ENCODE measurements at regions not wholly inside any gene's neighbourhood (a gene's known extent, or its start where the extent isn't known, plus 50 kb on each side); places are given as distances from the start of the nearest gene placed in this dataset.
"Not testable (repeated sequence)": the region's sequence is repeated elsewhere in the genome, so short reads cannot be mapped to it uniquely, and the experiment has no call there.

- peaks cover 6% of the 10 kb centered on the region for H3K27me3 Mint-ChIP-seq (ENCODE audit: low read depth)
- no peaks in the 10 kb centered on the region for H3K36me3 Mint-ChIP-seq (ENCODE audit: low read depth)
- H3K27ac Mint-ChIP-seq, result no peak overlapping the region
- H3K4me1 Mint-ChIP-seq (ENCODE audit: low read depth), result peaks cover 9% of the 10 kb centered on the region
- no peaks in the 10 kb centered on the region for H3K9me3 Mint-ChIP-seq
- H3K4me3 Mint-ChIP-seq, result no peak overlapping the region
Measured at GRCh38 chr6:33507261-33507660, 52.9 kb downstream of the ZBTB9 start.

DNA sequence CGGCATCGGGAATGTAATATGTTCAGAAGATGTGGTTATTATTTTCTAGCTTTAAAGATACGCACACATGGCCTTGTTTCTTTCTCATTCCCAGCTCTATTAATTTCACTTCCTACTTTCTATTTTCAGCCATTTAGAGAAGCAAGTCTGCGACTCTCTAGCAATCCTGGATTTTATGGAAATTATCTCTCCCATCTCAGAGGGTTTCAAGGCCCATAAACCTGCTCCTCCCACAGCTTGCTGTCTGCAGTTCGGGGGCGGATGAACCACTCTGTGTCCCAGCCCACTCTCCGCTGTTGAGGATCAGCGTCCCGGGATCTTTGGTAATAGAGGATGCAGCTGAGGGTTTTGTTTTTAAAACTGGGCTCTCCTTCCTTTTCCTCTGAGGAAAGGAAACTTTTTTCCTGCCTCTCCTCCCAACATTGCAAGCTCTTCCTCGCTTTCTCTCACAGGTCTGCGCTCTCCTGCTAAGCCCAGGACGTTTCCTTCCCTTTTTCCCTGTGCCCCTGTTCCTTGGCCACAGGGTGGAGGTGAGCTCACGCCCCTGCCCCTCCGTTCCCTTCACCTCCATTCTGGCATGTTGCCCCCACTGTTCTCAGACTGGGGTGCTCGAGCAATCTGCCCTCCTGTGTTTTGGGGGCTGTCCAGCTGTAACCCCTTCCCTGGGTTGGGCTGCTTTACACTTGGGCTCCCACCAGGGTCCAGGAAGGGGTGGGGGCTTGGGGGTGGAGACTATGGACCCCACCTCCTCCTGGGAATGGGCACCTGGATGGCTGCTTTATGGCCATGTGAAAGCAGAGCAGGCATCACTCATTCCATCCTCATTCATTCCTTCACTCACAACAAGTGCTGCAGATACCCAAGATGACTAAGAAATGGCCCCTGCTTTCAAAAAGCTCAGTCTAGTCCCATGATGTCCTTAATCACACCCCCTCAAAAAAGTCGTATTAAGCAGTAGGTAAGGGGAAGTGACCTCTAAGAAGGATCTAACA lies 54.9 kb downstream of the ZBTB9 start:
- no peaks in the 10 kb centered on the region for H3K9me3 Mint-ChIP-seq
- peak overlapping the region; percentile 14 for H3K27ac Mint-ChIP-seq
- H3K27me3 Mint-ChIP-seq (ENCODE audit: low read depth), result peaks cover 19% of the 10 kb centered on the region
- no peak overlapping the region for H3K4me3 Mint-ChIP-seq
- peaks cover 11% of the 10 kb centered on the region for H3K4me1 Mint-ChIP-seq (ENCODE audit: low read depth)
- H3K36me3 Mint-ChIP-seq (ENCODE audit: low read depth), result no peaks in the 10 kb centered on the region

DNA sequence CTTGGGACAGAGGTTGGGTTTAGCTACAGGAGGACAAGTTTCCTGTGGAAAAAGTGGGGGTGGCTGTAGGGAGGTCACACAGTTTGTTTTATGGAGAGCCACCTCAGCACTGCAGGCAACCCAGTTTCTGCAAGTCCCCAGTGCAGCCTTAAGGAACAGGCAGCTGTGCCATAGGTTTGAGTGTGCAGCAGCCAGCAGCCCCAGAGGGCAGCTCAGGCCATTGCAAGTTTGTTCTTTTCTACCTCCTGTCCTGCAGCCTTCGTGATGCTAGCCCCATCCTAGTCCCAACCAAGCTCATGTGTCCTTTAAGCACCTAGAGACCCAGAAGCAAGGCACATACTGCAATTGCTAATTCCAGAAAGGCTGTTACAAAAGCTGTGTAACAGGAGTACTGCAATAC lies 58.8 kb downstream of the ZBTB9 start:
- no peaks in the 10 kb centered on the region for H3K36me3 Mint-ChIP-seq (ENCODE audit: low read depth)
- H3K9me3 Mint-ChIP-seq, result no peaks in the 10 kb centered on the region
- no peak overlapping the region for H3K27ac Mint-ChIP-seq
- H3K4me3 Mint-ChIP-seq, result no peak overlapping the region
- peaks cover 27% of the 10 kb centered on the region for H3K27me3 Mint-ChIP-seq (ENCODE audit: low read depth)
- H3K4me1 Mint-ChIP-seq (ENCODE audit: low read depth), result peaks cover 11% of the 10 kb centered on the region

DNA sequence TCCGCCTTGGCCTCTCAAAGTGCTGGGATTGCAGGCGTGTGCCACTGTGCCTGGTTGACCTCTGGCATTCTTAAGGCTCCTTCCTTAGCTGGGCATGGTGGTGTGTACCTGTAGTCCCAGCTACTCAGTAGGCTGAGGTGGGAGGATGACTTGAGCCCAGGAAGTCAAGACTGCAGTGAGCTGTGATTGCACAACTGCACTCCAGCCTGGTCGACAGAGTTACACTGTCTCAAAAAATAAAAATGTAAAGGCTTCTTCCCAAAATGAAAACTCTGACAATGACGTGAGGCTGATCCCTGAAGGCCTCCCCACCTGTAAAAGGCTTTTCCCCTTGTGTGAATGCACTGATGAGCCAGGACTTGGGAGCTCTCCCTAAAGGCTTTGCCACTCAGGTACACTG lies 62.4 kb downstream of the ZBTB9 start:
- Mint-ChIP-seq H3K9me3 (no peaks in the 10 kb centered on the region), H3K36me3 (ENCODE audit: low read depth) (no peaks in the 10 kb centered on the region), H3K27me3 (ENCODE audit: low read depth) (peaks cover 30% of the 10 kb centered on the region), H3K27ac (no peak overlapping the region), H3K4me3 (no peak overlapping the region), H3K4me1 (ENCODE audit: low read depth) (peaks cover 6% of the 10 kb centered on the region)

DNA sequence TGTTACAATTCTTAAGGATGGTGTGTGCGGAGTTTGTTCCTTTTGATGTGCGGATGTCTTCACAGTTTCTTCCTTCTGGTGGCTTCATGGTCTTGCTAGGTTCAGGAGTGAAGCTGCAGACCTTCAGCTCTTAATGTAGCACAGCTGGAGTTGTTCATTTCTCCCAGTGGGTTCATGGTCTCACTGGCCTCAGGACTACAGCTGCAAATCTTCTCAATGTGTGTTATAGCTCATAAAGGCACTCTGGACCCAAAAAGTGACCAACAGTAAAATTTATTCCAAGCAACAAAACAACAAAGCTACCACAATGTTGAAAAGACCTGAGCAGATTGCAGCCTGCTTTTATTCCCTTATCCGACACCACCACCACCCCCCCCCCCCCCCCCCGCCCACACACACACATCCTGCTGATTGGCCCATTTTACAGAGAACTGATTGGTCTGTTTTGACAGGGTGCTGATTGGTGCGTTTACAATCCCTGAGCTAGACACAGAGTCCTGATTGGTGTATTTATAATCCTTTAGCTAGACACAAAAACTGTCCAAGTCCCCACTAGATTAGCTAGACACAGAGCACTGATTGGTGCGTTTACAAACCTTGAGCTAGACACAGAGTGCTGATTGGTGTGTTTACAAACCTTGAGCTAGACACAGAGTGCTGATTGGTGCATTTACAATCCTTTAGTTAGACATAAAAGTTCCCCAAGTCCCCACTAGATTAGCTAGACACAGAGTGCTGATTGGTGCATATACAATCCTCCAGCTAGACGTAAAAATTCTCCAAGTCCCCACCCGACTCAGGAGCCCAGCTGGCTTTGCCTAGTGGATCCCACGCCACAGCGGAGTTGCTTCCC lies 59.2 kb downstream of the BAK1 start:
- H3K27ac Mint-ChIP-seq; H3K9me3 Mint-ChIP-seq; H3K36me3 Mint-ChIP-seq (ENCODE audit: low read depth); H3K4me1 Mint-ChIP-seq (ENCODE audit: low read depth); H3K4me3 Mint-ChIP-seq: not testable (repeated sequence)
- H3K27me3 Mint-ChIP-seq (ENCODE audit: low read depth), result peaks cover 10% of the 10 kb centered on the region

- no peaks in the 10 kb centered on the region for H3K9me3 Mint-ChIP-seq
- H3K27ac Mint-ChIP-seq, result no peak overlapping the region
- no peaks in the 10 kb centered on the region for H3K36me3 Mint-ChIP-seq (ENCODE audit: low read depth)
- H3K4me3 Mint-ChIP-seq, result no peak overlapping the region
- peaks cover 8% of the 10 kb centered on the region for H3K27me3 Mint-ChIP-seq (ENCODE audit: low read depth)
- no peaks in the 10 kb centered on the region for H3K4me1 Mint-ChIP-seq (ENCODE audit: low read depth)
Measured at GRCh38 chr6:33521489-33522091, 58.5 kb downstream of the BAK1 start.
